ENCODE measurements at regions not wholly inside any gene's neighbourhood (a gene's known extent, or its start where the extent isn't known, plus 50 kb on each side); places are given as distances from the start of the nearest gene placed in this dataset.
A peak's percentile ranks its signal among the peaks of the same experiment; 100 is the strongest.
"Not testable (repeated sequence)": the region's sequence is repeated elsewhere in the genome, so short reads cannot be mapped to it uniquely, and the experiment has no call there.

- RAD21 ChIA-PET (ENCODE audit: unreplicated experiment); DNase-seq (ENCODE audit: low read depth, low spot score); H3K9ac ChIP-seq (ENCODE audit: control insufficient read depth, insufficient read depth, low read length); SMC1A ChIA-PET (ENCODE audit: uncharacterized antibody, unreplicated experiment); H4K20me1 ChIP-seq (ENCODE audit: control insufficient read depth, insufficient read depth); H2AFZ ChIP-seq (ENCODE audit: control insufficient read depth, low read depth, low read length); H3K9me3 ChIP-seq (replicated peaks; ENCODE audit: control insufficient read depth, insufficient read depth, low read length); H3K79me2 ChIP-seq (ENCODE audit: control insufficient read depth, insufficient read depth, low read length); H3K36me3 ChIP-seq (ENCODE audit: control insufficient read depth in 2 of 2, insufficient read depth in 2 of 2, low read length in 1 of 2); H3K4me3 ChIP-seq; H3K27ac ChIP-seq (ENCODE audit: control insufficient read depth, insufficient read depth); in situ Hi-C loops (cut with MboI); FAIRE-seq; H3K4me2 ChIP-seq (ENCODE audit: control insufficient read depth, insufficient read depth); BruUV-seq (replicated peaks); CTCF ChIA-PET; intact Hi-C loops (cut with micrococcal nuclease; ENCODE audit: unreplicated experiment); H3K4me1 ChIP-seq (ENCODE audit: control insufficient read depth, insufficient read depth, low read length); H3K27me3 ChIP-seq (replicated peaks in 1 of 2; ENCODE audit: control insufficient read depth in 2 of 2, insufficient read depth in 2 of 2, low read length in 1 of 2); POLR2A ChIA-PET: not testable (repeated sequence)
- TF ChIP-seq JUNB (IDR thresholded peaks at IDR 0.05) = peak; percentile 18; the same call in 1 of the 2 replicates
- peak; percentile 97 for ATAC-seq
- no CpG with 5 or more reads among the region's 4 CpGs for WGBS (ENCODE audit: insufficient coverage, insufficient replicate concordance, low lambda C conversion rate, missing lambda C conversion rate)
Measured at GRCh38 chr9:39611449-39612231, 256.2 kb downstream of the SPATA31A1 start.

DNA sequence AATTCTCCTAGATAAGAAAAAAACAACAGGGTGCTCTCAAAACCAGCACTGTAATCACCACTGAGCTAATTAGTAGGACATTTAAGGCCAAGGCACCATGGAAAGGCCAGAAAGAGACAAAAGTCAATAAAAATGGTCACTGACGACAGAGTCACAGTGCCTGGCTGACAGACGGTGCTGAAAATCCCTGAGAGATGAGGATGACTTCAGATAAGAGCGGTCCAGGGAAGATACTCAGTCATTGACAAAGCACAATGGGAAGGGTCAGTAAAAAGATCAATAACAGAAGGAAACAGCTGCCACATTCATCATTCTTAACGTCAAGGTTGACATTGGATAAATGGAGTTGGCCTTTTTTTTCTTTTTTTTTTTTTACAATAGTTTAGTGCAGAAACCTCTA is 261.0 kb downstream of the SPATA31A1 start:
- H4K20me1 ChIP-seq (ENCODE audit: control insufficient read depth, insufficient read depth); RAD21 ChIA-PET (ENCODE audit: unreplicated experiment); H3K79me2 ChIP-seq (ENCODE audit: control insufficient read depth, insufficient read depth, low read length); H3K9me3 ChIP-seq (replicated peaks; ENCODE audit: control insufficient read depth, insufficient read depth, low read length); intact Hi-C loops (cut with micrococcal nuclease; ENCODE audit: unreplicated experiment); H3K36me3 ChIP-seq (ENCODE audit: control insufficient read depth in 2 of 2, insufficient read depth in 2 of 2, low read length in 1 of 2); H3K27ac ChIP-seq (ENCODE audit: control insufficient read depth, insufficient read depth); SMC1A ChIA-PET (ENCODE audit: uncharacterized antibody, unreplicated experiment); CTCF ChIA-PET; H3K4me3 ChIP-seq; in situ Hi-C loops (cut with MboI); BruUV-seq (replicated peaks); H3K4me2 ChIP-seq (ENCODE audit: control insufficient read depth, insufficient read depth); FAIRE-seq; POLR2A ChIA-PET; H2AFZ ChIP-seq (ENCODE audit: control insufficient read depth, low read depth, low read length); H3K9ac ChIP-seq (ENCODE audit: control insufficient read depth, insufficient read depth, low read length); H3K4me1 ChIP-seq (ENCODE audit: control insufficient read depth, insufficient read depth, low read length); H3K27me3 ChIP-seq (replicated peaks in 1 of 2; ENCODE audit: control insufficient read depth in 2 of 2, insufficient read depth in 2 of 2, low read length in 1 of 2); DNase-seq (ENCODE audit: low read depth, low spot score); ATAC-seq: not testable (repeated sequence)
- 92% methylated on average over 2 of the region's 4 CpGs for WGBS (ENCODE audit: insufficient coverage, insufficient replicate concordance, low lambda C conversion rate, missing lambda C conversion rate)

DNA sequence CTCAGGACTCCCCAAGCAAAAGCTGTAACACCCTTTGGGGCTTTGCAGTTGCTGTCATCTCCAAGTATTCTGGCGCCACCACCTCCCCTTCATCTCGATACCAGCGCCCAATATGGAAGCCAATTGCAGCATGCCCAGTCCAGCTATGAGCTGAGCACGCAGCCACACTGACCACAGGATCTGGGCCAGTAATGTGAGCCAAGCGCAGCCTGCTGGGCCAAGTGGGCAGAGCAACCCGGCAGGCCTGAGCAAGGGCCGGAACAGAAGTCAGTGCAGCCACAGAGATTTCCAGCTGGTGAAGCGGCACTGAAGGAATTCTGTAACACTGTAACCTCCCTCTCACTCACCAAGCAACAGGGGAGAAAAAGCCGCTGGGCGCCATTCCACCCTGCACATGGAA is 268.6 kb downstream of the SPATA31A1 start:
- in situ Hi-C loops (cut with MboI); H2AFZ ChIP-seq (ENCODE audit: control insufficient read depth, low read depth, low read length); H3K9ac ChIP-seq (ENCODE audit: control insufficient read depth, insufficient read depth, low read length); H3K9me3 ChIP-seq (replicated peaks; ENCODE audit: control insufficient read depth, insufficient read depth, low read length); RAD21 ChIA-PET (ENCODE audit: unreplicated experiment); POLR2A ChIA-PET; DNase-seq (ENCODE audit: low read depth, low spot score); H3K79me2 ChIP-seq (ENCODE audit: control insufficient read depth, insufficient read depth, low read length); H3K4me2 ChIP-seq (ENCODE audit: control insufficient read depth, insufficient read depth); H4K20me1 ChIP-seq (ENCODE audit: control insufficient read depth, insufficient read depth); H3K27me3 ChIP-seq (replicated peaks in 1 of 2; ENCODE audit: control insufficient read depth in 2 of 2, insufficient read depth in 2 of 2, low read length in 1 of 2); FAIRE-seq; H3K4me3 ChIP-seq; CTCF ChIA-PET; BruUV-seq (replicated peaks); H3K27ac ChIP-seq (ENCODE audit: control insufficient read depth, insufficient read depth); ATAC-seq; intact Hi-C loops (cut with micrococcal nuclease; ENCODE audit: unreplicated experiment); H3K4me1 ChIP-seq (ENCODE audit: control insufficient read depth, insufficient read depth, low read length); SMC1A ChIA-PET (ENCODE audit: uncharacterized antibody, unreplicated experiment); H3K36me3 ChIP-seq (ENCODE audit: control insufficient read depth in 2 of 2, insufficient read depth in 2 of 2, low read length in 1 of 2): not testable (repeated sequence)
- WGBS (ENCODE audit: insufficient coverage, insufficient replicate concordance, low lambda C conversion rate, missing lambda C conversion rate) = no CpG with 5 or more reads among the region's 10 CpGs

DNA sequence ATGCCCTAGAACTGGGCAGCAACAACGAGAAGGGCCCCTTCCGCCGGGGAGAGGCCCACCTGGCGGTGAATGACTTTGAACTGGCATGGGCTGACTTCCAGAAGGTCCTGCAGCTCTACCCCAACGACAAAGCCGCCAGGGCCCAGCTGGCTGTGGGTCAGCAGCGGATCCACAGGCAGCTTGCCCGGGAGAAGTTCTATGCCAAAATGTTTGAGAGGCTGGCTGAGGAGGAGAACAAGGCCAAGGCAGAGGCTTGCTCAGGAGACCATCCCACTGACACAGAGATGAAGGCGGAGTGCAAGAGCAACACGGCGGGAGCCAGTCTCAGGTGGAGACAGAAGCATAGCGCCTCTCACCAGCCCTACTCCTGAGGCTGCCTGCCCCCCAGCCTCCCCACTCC is 276.6 kb downstream of the SPATA31A1 start:
- 78% methylated on average over 7 of the region's 12 CpGs for WGBS (ENCODE audit: insufficient coverage, insufficient replicate concordance, low lambda C conversion rate, missing lambda C conversion rate)
- H3K9ac ChIP-seq (ENCODE audit: control insufficient read depth, insufficient read depth, low read length); in situ Hi-C loops (cut with MboI); BruUV-seq (replicated peaks); intact Hi-C loops (cut with micrococcal nuclease; ENCODE audit: unreplicated experiment); RAD21 ChIA-PET (ENCODE audit: unreplicated experiment); H3K9me3 ChIP-seq (replicated peaks; ENCODE audit: control insufficient read depth, insufficient read depth, low read length); H3K36me3 ChIP-seq (ENCODE audit: control insufficient read depth in 2 of 2, insufficient read depth in 2 of 2, low read length in 1 of 2); CTCF ChIA-PET; H4K20me1 ChIP-seq (ENCODE audit: control insufficient read depth, insufficient read depth); H3K4me3 ChIP-seq; FAIRE-seq; H3K27me3 ChIP-seq (replicated peaks in 1 of 2; ENCODE audit: control insufficient read depth in 2 of 2, insufficient read depth in 2 of 2, low read length in 1 of 2); H3K4me2 ChIP-seq (ENCODE audit: control insufficient read depth, insufficient read depth); DNase-seq (ENCODE audit: low read depth, low spot score); POLR2A ChIA-PET; H2AFZ ChIP-seq (ENCODE audit: control insufficient read depth, low read depth, low read length); H3K4me1 ChIP-seq (ENCODE audit: control insufficient read depth, insufficient read depth, low read length); ATAC-seq; H3K79me2 ChIP-seq (ENCODE audit: control insufficient read depth, insufficient read depth, low read length); SMC1A ChIA-PET (ENCODE audit: uncharacterized antibody, unreplicated experiment); H3K27ac ChIP-seq (ENCODE audit: control insufficient read depth, insufficient read depth): not testable (repeated sequence)

Measured in GM12878 (cell line).